Neural progenitor cell (in vitro differentiated cells): ENCODE measurements at regions not wholly inside any gene's neighbourhood (a gene's known extent, or its start where the extent isn't known, plus 50 kb on each side); places are given as distances from the start of the nearest gene placed in this dataset.

Source experiments
- DNase-seq: peaks from one replicate; pipeline ENCODE4 v3.0.0-alpha.2; 2016; ENCODE audit warnings: low spot score
- H2AFZ ChIP-seq: fragments of 200-600 bp; sonication (generic); replicated peaks from 2 replicates; pipeline ENCODE4 v1.6.1; 2016; ENCODE audit warnings: antibody characterized with exemption
- H3F3A ChIP-seq: fragments of 200-600 bp; sonication (generic); 2 replicates; pipeline ENCODE4 v1.6.1; 2016; ENCODE audit warnings: antibody characterized with exemption, low read depth
- H3K27ac ChIP-seq: fragments of 200-600 bp; sonication (generic); 2 replicates; pipeline ENCODE4 v1.5.1; 2016; ENCODE audit warnings: mild to moderate bottlenecking
- H3K27me3 ChIP-seq: fragments of 200-600 bp; sonication (generic); 2 replicates; pipeline ENCODE4 v1.6.1; 2016; ENCODE audit warnings: mild to moderate bottlenecking, moderate library complexity
- H3K36me3 ChIP-seq: fragments of 200-600 bp; sonication (generic); 2 replicates; pipeline ENCODE4 v1.5.1; 2016
- H3K4me1 ChIP-seq: fragments of 200-600 bp; sonication (generic); 2 replicates; pipeline ENCODE4 v1.6.1; 2016; ENCODE audit warnings: mixed run types
- H3K4me2 ChIP-seq: fragments of 200-600 bp; sonication (generic); 2 replicates; pipeline ENCODE4 v1.6.1; 2016
- H3K4me3 ChIP-seq: fragments of 200-600 bp; sonication (generic); 2 replicates; pipeline ENCODE4 v1.5.1; 2016
- H3K79me2 ChIP-seq: fragments of 200-600 bp; sonication (generic); 2 replicates; pipeline ENCODE4 v1.6.1; 2016; ENCODE audit warnings: low read depth
- H3K9ac ChIP-seq: fragments of 200-600 bp; sonication (generic); 2 replicates; pipeline ENCODE4 v1.6.1; 2016
- H3K9me3 ChIP-seq: fragments of 200-600 bp; sonication (generic); 2 replicates; pipeline ENCODE4 v1.5.1; 2016; ENCODE audit warnings: low read depth
- H4K20me1 ChIP-seq: fragments of 200-600 bp; sonication (generic); 2 replicates; pipeline ENCODE4 v1.6.1; 2016; ENCODE audit warnings: low read depth
- H3K27ac Mint-ChIP-seq: 3 replicates; pipeline ENCODE4 v1.8.0; 2021; ENCODE audit warnings: mixed read lengths
- H3K27me3 Mint-ChIP-seq: 2 replicates; pipeline ENCODE4 v1.8.0; 2022; ENCODE audit warnings: low read depth, mild to moderate bottlenecking, inconsistent platforms, moderate library complexity, mixed read lengths; ENCODE audit not compliant: insufficient read depth
- H3K36me3 Mint-ChIP-seq: 3 replicates; pipeline ENCODE4 v1.8.0; 2021; ENCODE audit warnings: mixed read lengths
- H3K4me1 Mint-ChIP-seq: 3 replicates; pipeline ENCODE4 v1.8.0; 2021; ENCODE audit warnings: mixed read lengths
- H3K4me3 Mint-ChIP-seq: 3 replicates; pipeline ENCODE4 v1.8.0; 2021; ENCODE audit warnings: mild to moderate bottlenecking, moderate library complexity, mixed read lengths
- H3K9me3 Mint-ChIP-seq: 3 replicates; pipeline ENCODE4 v1.8.0; 2020; ENCODE audit warnings: mixed read lengths
- EZH2 ChIP-seq: fragments of 200-600 bp; sonication (generic); IDR thresholded peaks from 2 replicates; pipeline ENCODE4 v1.6.1; 2017; ENCODE audit warnings: antibody characterized with exemption, mild to moderate bottlenecking, moderate library complexity
- EZH2phosphoT487 ChIP-seq: fragments of 200-600 bp; sonication (generic); IDR thresholded peaks from 2 replicates; pipeline ENCODE4 v1.6.1; 2017; ENCODE audit warnings: antibody characterized with exemption
- TF ChIP-seq, protein P1 (sequence below): fragments of 200-600 bp; sonication (generic); IDR thresholded peaks from 2 replicates; pipeline ENCODE4 v1.5.1; 2017; ENCODE audit warnings: antibody characterized with exemption, mild to moderate bottlenecking

DNA sequence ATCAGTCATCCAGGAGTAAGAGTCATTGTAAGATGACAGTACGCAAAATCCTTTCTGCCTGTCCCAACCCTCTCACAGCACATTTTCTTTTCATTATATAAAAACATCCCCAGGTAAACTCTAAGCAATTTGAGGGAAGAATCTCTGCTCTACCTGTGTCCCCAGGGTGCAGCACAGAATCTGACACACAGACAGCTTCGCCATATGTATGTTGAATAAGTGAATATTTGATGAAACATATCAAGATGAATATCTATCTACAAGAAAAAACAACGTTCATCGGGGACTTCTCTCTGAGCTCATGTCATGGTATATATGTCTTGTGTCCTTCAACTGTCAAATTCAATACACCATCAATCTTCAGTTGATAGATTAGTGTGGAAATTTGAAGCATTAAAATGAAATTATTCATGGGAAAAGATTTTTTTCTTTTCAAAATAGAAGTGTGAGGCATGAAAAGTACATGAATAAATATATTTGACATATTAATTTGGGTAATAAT, 94.5 kb upstream of the KYNU start:
- H3K4me1 ChIP-seq = no peaks in the 10 kb centered on the region
- H3K4me3 ChIP-seq = no peak overlapping the region
- Mint-ChIP-seq H3K27me3 (no peaks in the 10 kb centered on the region), H3K27ac (no peak overlapping the region), H3K4me3 (no peak overlapping the region), H3K9me3 (no peaks in the 10 kb centered on the region), H3K36me3 (no peaks in the 10 kb centered on the region), H3K4me1 (no peaks in the 10 kb centered on the region)
- no peak overlapping the region for H3K27ac ChIP-seq
- H3K27me3 ChIP-seq = no peaks in the 10 kb centered on the region
- H3K9ac ChIP-seq = no peak overlapping the region
- H4K20me1 ChIP-seq = no peaks in the 10 kb centered on the region
- no peak for TF ChIP-seq EZH2phosphoT487
- TF ChIP-seq, protein P1, sequence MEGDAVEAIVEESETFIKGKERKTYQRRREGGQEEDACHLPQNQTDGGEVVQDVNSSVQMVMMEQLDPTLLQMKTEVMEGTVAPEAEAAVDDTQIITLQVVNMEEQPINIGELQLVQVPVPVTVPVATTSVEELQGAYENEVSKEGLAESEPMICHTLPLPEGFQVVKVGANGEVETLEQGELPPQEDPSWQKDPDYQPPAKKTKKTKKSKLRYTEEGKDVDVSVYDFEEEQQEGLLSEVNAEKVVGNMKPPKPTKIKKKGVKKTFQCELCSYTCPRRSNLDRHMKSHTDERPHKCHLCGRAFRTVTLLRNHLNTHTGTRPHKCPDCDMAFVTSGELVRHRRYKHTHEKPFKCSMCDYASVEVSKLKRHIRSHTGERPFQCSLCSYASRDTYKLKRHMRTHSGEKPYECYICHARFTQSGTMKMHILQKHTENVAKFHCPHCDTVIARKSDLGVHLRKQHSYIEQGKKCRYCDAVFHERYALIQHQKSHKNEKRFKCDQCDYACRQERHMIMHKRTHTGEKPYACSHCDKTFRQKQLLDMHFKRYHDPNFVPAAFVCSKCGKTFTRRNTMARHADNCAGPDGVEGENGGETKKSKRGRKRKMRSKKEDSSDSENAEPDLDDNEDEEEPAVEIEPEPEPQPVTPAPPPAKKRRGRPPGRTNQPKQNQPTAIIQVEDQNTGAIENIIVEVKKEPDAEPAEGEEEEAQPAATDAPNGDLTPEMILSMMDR = no peak
- TF ChIP-seq EZH2 = no peak
- H3K79me2 ChIP-seq = no peaks in the 10 kb centered on the region
- no peak overlapping the region for H3K4me2 ChIP-seq
- no peak for DNase-seq
- H3K9me3 ChIP-seq = no peaks in the 10 kb centered on the region
- no peaks in the 10 kb centered on the region for H3K36me3 ChIP-seq
- H3F3A ChIP-seq = no peaks in the 10 kb centered on the region
- no peak overlapping the region for H2AFZ ChIP-seq

DNA sequence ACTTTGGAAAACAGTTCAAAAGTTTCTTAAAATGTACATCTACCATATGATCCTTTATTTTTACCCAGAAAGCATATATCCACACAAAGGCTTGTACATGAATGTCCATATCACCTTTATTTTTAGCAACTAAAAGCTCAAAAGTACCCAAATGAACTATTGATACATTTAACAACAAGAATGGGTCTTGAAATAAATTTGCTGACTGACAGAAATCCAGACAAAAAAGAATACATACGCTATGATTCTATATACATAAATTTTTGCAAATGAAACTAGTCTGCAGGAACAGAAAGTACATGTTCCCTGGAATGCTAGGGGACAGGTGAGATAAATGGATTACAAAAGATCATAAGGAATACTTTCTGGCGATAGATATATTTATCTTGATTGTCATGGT, 96.3 kb upstream of the KYNU start:
- no peak overlapping the region for H3K4me2 ChIP-seq
- H3K27me3 ChIP-seq = no peaks in the 10 kb centered on the region
- Mint-ChIP-seq H3K27ac (no peak overlapping the region), H3K4me3 (no peak overlapping the region), H3K36me3 (no peaks in the 10 kb centered on the region), H3K9me3 (no peaks in the 10 kb centered on the region), H3K27me3 (no peaks in the 10 kb centered on the region), H3K4me1 (no peaks in the 10 kb centered on the region)
- H3K9me3 ChIP-seq = no peaks in the 10 kb centered on the region
- no peaks in the 10 kb centered on the region for H3F3A ChIP-seq
- no peak overlapping the region for H2AFZ ChIP-seq
- no peak overlapping the region for H3K9ac ChIP-seq
- H3K4me1 ChIP-seq = no peaks in the 10 kb centered on the region
- no peaks in the 10 kb centered on the region for H4K20me1 ChIP-seq
- no peaks in the 10 kb centered on the region for H3K79me2 ChIP-seq
- H3K27ac ChIP-seq = no peak overlapping the region
- DNase-seq = no peak
- H3K36me3 ChIP-seq = no peaks in the 10 kb centered on the region
- TF ChIP-seq, protein P1 = no peak
- no peak for TF ChIP-seq EZH2phosphoT487
- TF ChIP-seq EZH2 = no peak
- no peak overlapping the region for H3K4me3 ChIP-seq

DNA sequence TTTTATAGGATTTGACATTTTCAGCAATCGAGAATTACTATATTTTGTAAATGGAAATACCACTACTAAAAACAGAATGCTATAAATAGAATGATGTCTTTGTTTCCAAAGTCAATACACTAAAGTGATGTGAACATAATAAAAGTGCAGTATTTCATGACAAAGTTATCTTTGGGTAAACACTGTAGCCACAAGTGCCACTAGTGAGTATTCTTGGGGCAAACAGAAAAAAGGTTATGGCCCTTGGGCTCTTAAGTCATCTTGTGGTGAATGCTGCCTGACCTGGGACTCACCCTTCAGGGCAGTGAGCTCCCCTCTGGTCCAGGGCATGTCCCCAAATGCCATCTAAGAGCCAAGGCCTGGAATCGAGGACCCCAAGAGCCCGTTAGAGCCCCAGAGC, 99.2 kb upstream of the KYNU start:
- no peaks in the 10 kb centered on the region for H3K36me3 Mint-ChIP-seq
- H3K4me3 ChIP-seq = no peak overlapping the region
- H3K36me3 ChIP-seq = no peaks in the 10 kb centered on the region
- H4K20me1 ChIP-seq = no peaks in the 10 kb centered on the region
- H3F3A ChIP-seq = no peaks in the 10 kb centered on the region
- H3K4me1 ChIP-seq = no peaks in the 10 kb centered on the region
- no peak overlapping the region for H3K27ac ChIP-seq
- H3K4me3 Mint-ChIP-seq = no peak overlapping the region
- no peaks in the 10 kb centered on the region for H3K27me3 Mint-ChIP-seq
- H3K9me3 ChIP-seq = no peaks in the 10 kb centered on the region
- H2AFZ ChIP-seq = no peak overlapping the region
- no peak overlapping the region for H3K9ac ChIP-seq
- DNase-seq = no peak
- no peak overlapping the region for H3K4me2 ChIP-seq
- no peaks in the 10 kb centered on the region for H3K27me3 ChIP-seq
- H3K27ac Mint-ChIP-seq = no peak overlapping the region
- TF ChIP-seq EZH2 = no peak
- TF ChIP-seq EZH2phosphoT487 = no peak
- TF ChIP-seq, protein P1 = no peak
- H3K9me3 Mint-ChIP-seq = peaks cover 6% of the 10 kb centered on the region
- H3K79me2 ChIP-seq = no peaks in the 10 kb centered on the region
- H3K4me1 Mint-ChIP-seq = no peaks in the 10 kb centered on the region
